ENCODE measurements at regions not wholly inside any gene's neighbourhood (a gene's known extent, or its start where the extent isn't known, plus 50 kb on each side); places are given as distances from the start of the nearest gene placed in this dataset.

DNA sequence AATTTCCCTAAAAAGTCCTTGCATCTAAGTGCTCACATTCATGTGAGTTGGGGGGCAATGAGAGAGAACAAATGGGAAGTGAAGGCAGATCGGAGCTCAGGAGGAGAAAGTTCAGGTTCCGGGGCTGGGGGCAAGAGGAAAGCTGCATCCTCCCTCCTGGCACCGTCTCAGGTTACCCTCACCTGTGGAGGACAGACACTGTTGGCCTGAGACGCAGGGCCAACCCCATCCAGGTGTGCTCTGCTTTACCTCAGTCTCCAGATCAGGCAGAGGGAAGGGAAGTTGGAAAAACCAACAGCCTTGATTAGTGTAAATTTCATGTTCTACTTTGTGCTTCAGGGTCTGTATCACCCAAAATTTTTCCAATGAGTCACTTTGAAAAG, 146.9 kb downstream of the TRIM29 start:
- Histone ChIP-seq H3K36me3 (no peaks in the 10 kb centered on the region), H3K4me1 (peaks cover 0 to 8% (median 5%) of the 10 kb centered on the region in 4 donors), H3K9me3 (no peaks in the 10 kb centered on the region), H3K4me3 (no peak overlapping the region), H3K27ac (replicated peaks in 1 of 4) (no peak overlapping the region), H3K27me3 (peaks cover 0 to 38% (median 0%) of the 10 kb centered on the region in 4 donors)
- WGBS, result 92% methylated on average over 4 of the region's 4 CpGs
- TF ChIP-seq, protein P1, sequence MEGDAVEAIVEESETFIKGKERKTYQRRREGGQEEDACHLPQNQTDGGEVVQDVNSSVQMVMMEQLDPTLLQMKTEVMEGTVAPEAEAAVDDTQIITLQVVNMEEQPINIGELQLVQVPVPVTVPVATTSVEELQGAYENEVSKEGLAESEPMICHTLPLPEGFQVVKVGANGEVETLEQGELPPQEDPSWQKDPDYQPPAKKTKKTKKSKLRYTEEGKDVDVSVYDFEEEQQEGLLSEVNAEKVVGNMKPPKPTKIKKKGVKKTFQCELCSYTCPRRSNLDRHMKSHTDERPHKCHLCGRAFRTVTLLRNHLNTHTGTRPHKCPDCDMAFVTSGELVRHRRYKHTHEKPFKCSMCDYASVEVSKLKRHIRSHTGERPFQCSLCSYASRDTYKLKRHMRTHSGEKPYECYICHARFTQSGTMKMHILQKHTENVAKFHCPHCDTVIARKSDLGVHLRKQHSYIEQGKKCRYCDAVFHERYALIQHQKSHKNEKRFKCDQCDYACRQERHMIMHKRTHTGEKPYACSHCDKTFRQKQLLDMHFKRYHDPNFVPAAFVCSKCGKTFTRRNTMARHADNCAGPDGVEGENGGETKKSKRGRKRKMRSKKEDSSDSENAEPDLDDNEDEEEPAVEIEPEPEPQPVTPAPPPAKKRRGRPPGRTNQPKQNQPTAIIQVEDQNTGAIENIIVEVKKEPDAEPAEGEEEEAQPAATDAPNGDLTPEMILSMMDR (IDR thresholded peaks at IDR 0.05), result no peak
- TF ChIP-seq POLR2AphosphoS5 (IDR thresholded peaks at IDR 0.05) (no peak), EP300 (IDR thresholded peaks at IDR 0.05) (no peak)
- no peak for DNase-seq (ENCODE audit: extremely low spot score)
- intact Hi-C loops (cut with DNase I), result no loop called here

DNA sequence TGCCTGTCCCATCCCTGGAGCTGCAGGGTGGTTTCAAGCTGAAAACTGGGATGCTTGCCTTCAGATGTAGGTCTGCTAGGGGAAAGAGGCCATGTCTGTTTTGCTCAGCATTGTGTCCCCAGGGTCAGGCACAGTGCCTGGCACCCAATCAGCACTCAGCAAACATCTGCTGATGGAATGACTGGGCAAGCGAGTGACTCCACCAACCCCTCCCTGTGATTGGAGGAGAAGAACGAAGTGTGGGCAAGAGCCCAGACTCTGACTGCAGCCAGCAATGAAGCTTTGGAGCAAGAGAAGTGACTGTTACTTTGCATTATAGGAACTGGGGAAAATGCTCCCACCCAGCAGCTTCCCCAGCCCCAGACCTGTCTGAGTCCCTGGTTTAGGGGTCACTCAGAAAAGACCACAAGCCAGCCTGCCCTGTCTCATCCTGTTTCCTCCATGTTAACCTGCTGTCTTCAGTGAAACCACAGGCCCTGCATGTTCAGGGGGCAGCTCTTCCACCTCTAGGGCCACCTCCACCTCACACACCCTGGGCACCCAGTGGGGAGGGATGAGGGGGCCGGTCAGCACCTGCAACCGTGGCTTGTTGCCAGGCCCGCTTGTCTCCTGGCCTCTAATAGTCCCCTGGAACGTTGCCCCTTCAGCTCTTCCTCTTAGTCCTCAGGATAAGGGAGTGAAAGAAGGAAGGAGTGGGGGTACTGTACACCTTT, 147.4 kb downstream of the TRIM29 start:
- H3K4me1 ChIP-seq, result peaks cover 0 to 8% (median 5%) of the 10 kb centered on the region in 4 donors
- H3K27me3 ChIP-seq, result peaks cover 0 to 33% (median 0%) of the 10 kb centered on the region in 4 donors
- intact Hi-C loops (cut with DNase I), result no loop called here
- H3K9me3 ChIP-seq, result no peaks in the 10 kb centered on the region
- WGBS, result 60% methylated on average over 3 of the region's 6 CpGs
- TF ChIP-seq POLR2AphosphoS5 (IDR thresholded peaks at IDR 0.05), result no peak
- no peak for TF ChIP-seq EP300 (IDR thresholded peaks at IDR 0.05)
- TF ChIP-seq POLR2A (IDR thresholded peaks at IDR 0.05; ENCODE audit: low read depth), result no peak
- TF ChIP-seq, protein P1 (IDR thresholded peaks at IDR 0.05), result no peak
- H3K36me3 ChIP-seq, result no peaks in the 10 kb centered on the region
- H3K4me3 ChIP-seq, result no peak overlapping the region
- H3K27ac ChIP-seq (replicated peaks in 1 of 4), result no peak overlapping the region
- DNase-seq (ENCODE audit: extremely low spot score), result no peak

DNA sequence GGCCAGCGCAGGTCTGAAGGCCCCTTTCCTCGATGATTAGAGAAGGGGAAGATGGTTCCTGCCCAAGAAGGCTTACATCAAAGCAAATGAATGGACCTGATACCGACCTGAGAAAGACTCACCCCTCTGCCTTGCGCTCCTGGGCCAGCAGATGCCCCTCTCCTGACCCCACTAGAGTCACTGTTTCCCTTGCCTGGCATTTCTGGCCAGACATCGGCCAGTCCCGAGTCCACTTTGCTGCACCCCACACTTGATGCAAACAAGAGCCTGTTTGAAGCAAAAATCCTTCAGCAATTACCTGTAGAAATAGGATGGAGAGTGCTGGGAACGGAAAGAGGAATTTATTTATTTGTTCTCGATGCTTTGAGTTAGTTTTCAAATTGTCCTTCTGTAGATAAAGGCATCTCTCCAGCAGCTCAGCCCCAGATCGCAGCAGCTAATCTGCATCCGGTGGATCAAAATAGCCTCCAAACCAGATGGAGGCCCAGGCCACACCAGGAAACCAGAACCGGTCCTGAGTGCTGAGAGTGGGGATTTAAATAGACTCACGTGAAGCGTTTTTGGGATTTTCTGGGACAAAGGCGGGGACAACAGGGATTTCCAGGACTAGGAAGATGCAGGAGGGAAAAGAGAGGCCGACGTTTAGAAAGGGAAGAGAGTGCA, 148.6 kb downstream of the TRIM29 start:
- TF ChIP-seq EP300 (IDR thresholded peaks at IDR 0.05) (no peak), POLR2A (IDR thresholded peaks at IDR 0.05; ENCODE audit: low read depth) (no peak)
- Histone ChIP-seq H3K9me3 (no peaks in the 10 kb centered on the region), H3K36me3 (no peaks in the 10 kb centered on the region), H3K27me3 (peaks cover 0 to 28% (median 0%) of the 10 kb centered on the region in 4 donors), H3K4me3 (no peak overlapping the region), H3K27ac (replicated peaks in 1 of 4) (no peak overlapping the region), H3K4me1 (peaks cover 0 to 8% (median 5%) of the 10 kb centered on the region in 4 donors)
- intact Hi-C loops (cut with DNase I), result no loop called here
- no peak for DNase-seq (ENCODE audit: extremely low spot score)
- 76% methylated on average over 16 of the region's 16 CpGs for WGBS

DNA sequence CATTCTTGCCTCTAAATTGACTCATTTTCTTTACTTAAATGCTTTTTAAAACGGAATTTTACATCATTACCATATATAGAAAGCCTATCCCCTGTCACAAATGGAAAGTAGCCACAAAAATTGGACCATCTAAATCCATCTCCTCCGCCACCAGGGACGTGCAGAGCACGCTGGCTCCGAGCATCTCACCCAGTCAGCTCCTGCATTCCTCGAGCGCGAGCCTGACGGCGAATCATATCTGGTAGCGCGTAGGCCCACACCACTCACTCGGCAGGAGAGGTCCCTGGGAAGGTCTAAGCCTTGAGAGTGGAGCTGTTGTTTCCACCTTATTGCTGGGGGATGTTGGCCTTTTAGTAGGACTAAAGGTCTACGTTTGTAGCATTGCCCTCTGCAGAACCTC, 152.4 kb downstream of the TRIM29 start:
- peaks cover 0 to 4% (median 3%) of the 10 kb centered on the region in 4 donors for H3K4me1 ChIP-seq
- DNase-seq (ENCODE audit: extremely low spot score), result no peak
- no peak overlapping the region for H3K4me3 ChIP-seq
- intact Hi-C loops (cut with DNase I), result no loop called here
- H3K9me3 ChIP-seq, result no peaks in the 10 kb centered on the region
- no peak for TF ChIP-seq POLR2A (IDR thresholded peaks at IDR 0.05; ENCODE audit: low read depth)
- TF ChIP-seq, protein P1 (IDR thresholded peaks at IDR 0.05), result no peak
- no peak for TF ChIP-seq EP300 (IDR thresholded peaks at IDR 0.05)
- no peak for TF ChIP-seq POLR2AphosphoS5 (IDR thresholded peaks at IDR 0.05)
- no peak overlapping the region for H3K27ac ChIP-seq (replicated peaks in 1 of 4)
- 84% methylated on average over 14 of the region's 14 CpGs for whole genome bisulfite sequencing
- H3K36me3 ChIP-seq, result no peaks in the 10 kb centered on the region
- peaks cover 0 to 35% (median 0%) of the 10 kb centered on the region in 4 donors for H3K27me3 ChIP-seq

DNA sequence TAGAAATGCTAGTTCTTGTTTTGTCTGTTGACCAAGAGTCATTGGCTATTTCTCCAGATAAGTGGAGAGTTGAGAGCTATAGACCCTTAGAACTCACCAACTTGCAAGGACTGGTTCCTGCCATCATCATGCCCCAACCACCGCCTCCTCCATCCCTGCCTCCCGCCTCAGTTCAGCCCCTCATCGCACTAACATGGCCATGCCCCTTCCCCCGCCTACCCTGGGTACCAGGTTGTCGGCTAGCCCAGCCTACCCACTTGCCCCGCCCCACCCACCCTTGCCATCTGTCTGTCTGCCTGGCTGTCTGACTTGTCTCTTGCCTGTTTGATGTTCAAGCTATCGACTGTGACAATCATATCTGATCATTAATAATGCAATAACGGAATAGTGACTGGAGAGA, 154.1 kb downstream of the TRIM29 start:
- WGBS, result 94% methylated on average over 8 of the region's 8 CpGs
- intact Hi-C loops (cut with DNase I), result no loop called here

More for the DNA sequence above, 154.1 kb downstream of the TRIM29 start:
- H3K4me3 ChIP-seq, result no peak overlapping the region
- H3K4me1 ChIP-seq, result no peaks in the 10 kb centered on the region
- no peaks in the 10 kb centered on the region for H3K36me3 ChIP-seq
- TF ChIP-seq POLR2A (IDR thresholded peaks at IDR 0.05; ENCODE audit: low read depth) (no peak), EP300 (IDR thresholded peaks at IDR 0.05) (no peak), POLR2AphosphoS5 (IDR thresholded peaks at IDR 0.05) (no peak)
- TF ChIP-seq, protein P1 (IDR thresholded peaks at IDR 0.05), result no peak
- no peak overlapping the region for H3K27ac ChIP-seq (replicated peaks in 1 of 4)
- peaks cover 0 to 41% (median 0%) of the 10 kb centered on the region in 4 donors for H3K27me3 ChIP-seq
- no peaks in the 10 kb centered on the region for H3K9me3 ChIP-seq
- no peak for DNase-seq (ENCODE audit: extremely low spot score)
